HG03097 (cell line): ENCODE measurements at regions not wholly inside any gene's neighbourhood (a gene's known extent, or its start where the extent isn't known, plus 50 kb on each side); places are given as distances from the start of the nearest gene placed in this dataset.
"Not testable (repeated sequence)": the region's sequence is repeated elsewhere in the genome, so short reads cannot be mapped to it uniquely, and the experiment has no call there.

Experiments used
- ATAC-seq: cut with Tn5 transposase; IDR thresholded peaks from one replicate; pipeline ENCODE4 v1.9.1; 2021; ENCODE audit not compliant: unreplicated experiment, low FRiP score

- no peak for ATAC-seq
Observed at GRCh38 chr6:85044361-85044760, 280.0 kb upstream of the TBX18 start.

GRCh38 chr6:85041376-85041775, 277.0 kb upstream of the TBX18 start:
- no peak for ATAC-seq

GRCh38 chr6:85037221-85037620, 272.8 kb upstream of the TBX18 start:
- no peak for ATAC-seq

GRCh38 chr6:85035766-85036165, 271.4 kb upstream of the TBX18 start:
- ATAC-seq: no peak

- ATAC-seq: no peak
Observed at GRCh38 chr6:85033547-85033946, 269.1 kb upstream of the TBX18 start.

- no peak for ATAC-seq
Observed at GRCh38 chr6:85026021-85026420, 261.6 kb upstream of the TBX18 start.

- ATAC-seq: no peak
Observed at GRCh38 chr6:85023721-85024120, 259.3 kb upstream of the TBX18 start.

GRCh38 chr6:85017352-85017751, 253.0 kb upstream of the TBX18 start:
- ATAC-seq: no peak

GRCh38 chr6:85016726-85017125, 252.3 kb upstream of the TBX18 start:
- no peak for ATAC-seq

- ATAC-seq: peak; percentile 78
Observed at GRCh38 chr6:85015396-85015990, 251.1 kb upstream of the TBX18 start.

- ATAC-seq: no peak
Observed at GRCh38 chr6:85010865-85011264, 246.5 kb upstream of the TBX18 start.

- no peak for ATAC-seq
Observed at GRCh38 chr6:85008296-85009009, 244.1 kb upstream of the TBX18 start.

GRCh38 chr6:85006362-85006761, 242.0 kb upstream of the TBX18 start:
- ATAC-seq: no peak

GRCh38 chr6:85005494-85005893, 241.1 kb upstream of the TBX18 start:
- ATAC-seq: no peak

GRCh38 chr6:85004361-85004995, 240.1 kb upstream of the TBX18 start:
- ATAC-seq: no peak

- ATAC-seq: no peak
Observed at GRCh38 chr6:85002847-85003246, 238.4 kb upstream of the TBX18 start.

- no peak for ATAC-seq
Observed at GRCh38 chr6:85000001-85000400, 235.6 kb upstream of the TBX18 start.

GRCh38 chr6:84998223-84998622, 233.8 kb upstream of the TBX18 start:
- ATAC-seq: no peak

- not testable (repeated sequence) for ATAC-seq
Observed at GRCh38 chr6:84988766-84989165, 224.4 kb upstream of the TBX18 start.

GRCh38 chr6:84985490-84985889, 221.1 kb upstream of the TBX18 start:
- ATAC-seq: not testable (repeated sequence)

- no peak for ATAC-seq
Observed at GRCh38 chr6:84979541-84979940, 215.1 kb upstream of the TBX18 start.

GRCh38 chr6:84977363-84977705, 212.9 kb upstream of the TBX18 start:
- no peak for ATAC-seq
